ENCODE measurements at regions not wholly inside any gene's neighbourhood (a gene's known extent, or its start where the extent isn't known, plus 50 kb on each side); places are given as distances from the start of the nearest gene placed in this dataset.

DNA sequence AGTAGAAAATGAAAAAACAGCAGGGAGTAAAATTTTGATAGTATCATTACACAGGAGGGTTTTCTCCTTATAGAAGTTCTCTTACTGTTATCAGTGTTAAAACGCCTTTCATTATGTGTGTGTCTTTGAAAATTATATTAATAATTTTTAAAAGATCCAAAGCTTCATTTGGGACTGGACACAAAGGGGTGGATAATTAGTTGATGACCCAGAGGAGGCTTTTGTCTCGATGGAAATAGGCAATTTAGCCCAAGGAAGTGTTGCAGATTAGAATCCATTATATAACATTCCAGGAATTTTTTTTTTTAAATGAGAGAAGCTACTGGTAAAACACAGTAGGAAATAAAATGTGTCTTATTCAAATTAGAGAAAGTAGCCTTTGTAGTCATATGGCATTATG lies 1339.3 kb downstream of the FSTL5 start:
- no peak for DNase-seq
- Histone ChIP-seq H3K4me1 (ENCODE audit: control insufficient read depth, insufficient read depth, low read length) (no peaks in the 10 kb centered on the region), H3K27me3 (ENCODE audit: control insufficient read depth, insufficient read depth, low read length) (no peaks in the 10 kb centered on the region), H3K4me3 (ENCODE audit: low read length) (no peak overlapping the region), H3K27ac (ENCODE audit: low read length) (no peak overlapping the region), H3K9me3 (ENCODE audit: control insufficient read depth, low read depth, low read length) (no peaks in the 10 kb centered on the region), H3K36me3 (ENCODE audit: control insufficient read depth, insufficient read depth, low read length) (no peaks in the 10 kb centered on the region)
- 50% methylated on average over 1 of the region's 2 CpGs for WGBS (ENCODE audit: insufficient coverage, low lambda C conversion rate)

DNA sequence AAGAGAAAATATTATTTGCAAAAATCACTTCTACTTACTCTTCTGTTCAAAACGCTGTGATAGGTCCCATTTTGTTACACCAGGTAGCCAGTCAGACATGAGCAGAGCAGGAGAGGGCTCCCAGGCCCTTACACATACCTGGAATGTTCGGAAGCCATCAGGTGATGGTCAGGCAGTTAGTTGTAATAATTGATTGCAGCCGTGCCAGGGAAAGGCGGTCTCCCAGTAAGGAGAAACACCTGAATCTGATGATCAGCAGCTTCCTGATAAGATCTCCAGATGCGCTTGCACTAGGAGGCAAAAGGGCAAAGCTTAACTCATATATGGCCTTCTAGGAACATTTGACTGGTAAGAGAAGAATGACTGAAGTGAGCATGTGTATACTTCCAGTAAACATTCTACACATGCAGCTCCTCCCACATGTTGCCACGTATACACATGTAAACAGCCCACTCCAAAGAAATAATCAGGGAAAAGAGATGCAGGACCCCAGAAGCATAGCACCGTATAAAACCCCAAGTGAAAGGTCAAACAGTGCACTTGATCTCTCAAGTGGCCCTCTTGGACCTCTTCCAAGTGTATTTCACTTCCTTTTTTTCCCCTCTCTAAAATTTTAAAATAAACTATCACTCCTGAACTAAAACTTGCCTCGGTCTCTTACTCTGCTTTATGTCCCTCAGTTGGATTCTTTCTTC lies 1338.0 kb downstream of the FSTL5 start:
- no peak for DNase-seq
- H3K4me1 ChIP-seq (ENCODE audit: control insufficient read depth, insufficient read depth, low read length): no peaks in the 10 kb centered on the region
- 93% methylated on average over 2 of the region's 8 CpGs for WGBS (ENCODE audit: insufficient coverage, low lambda C conversion rate)
- H3K9me3 ChIP-seq (ENCODE audit: control insufficient read depth, low read depth, low read length): no peaks in the 10 kb centered on the region
- H3K27ac ChIP-seq (ENCODE audit: low read length): no peak overlapping the region
- H3K27me3 ChIP-seq (ENCODE audit: control insufficient read depth, insufficient read depth, low read length): no peaks in the 10 kb centered on the region
- no peak overlapping the region for H3K4me3 ChIP-seq (ENCODE audit: low read length)
- no peaks in the 10 kb centered on the region for H3K36me3 ChIP-seq (ENCODE audit: control insufficient read depth, insufficient read depth, low read length)

DNA sequence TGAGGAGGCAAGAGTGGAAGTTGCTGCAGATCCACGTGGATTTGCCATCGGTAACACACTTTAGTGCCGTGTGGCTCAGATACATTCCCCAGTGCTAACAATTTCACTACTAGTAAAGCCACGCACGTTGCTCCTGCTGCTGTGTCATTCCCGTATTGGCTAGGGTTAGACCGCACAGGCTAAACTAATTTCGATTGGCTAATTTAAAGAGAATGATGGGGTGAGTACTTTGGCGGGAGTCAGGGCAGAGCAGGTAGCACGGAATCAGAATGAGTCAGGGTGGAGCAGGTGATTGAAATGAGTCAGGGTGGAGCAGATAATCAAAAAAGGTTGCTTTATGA lies 1337.5 kb downstream of the FSTL5 start:
- no peaks in the 10 kb centered on the region for H3K9me3 ChIP-seq (ENCODE audit: control insufficient read depth, low read depth, low read length)
- no peaks in the 10 kb centered on the region for H3K36me3 ChIP-seq (ENCODE audit: control insufficient read depth, insufficient read depth, low read length)
- H3K27ac ChIP-seq (ENCODE audit: low read length): no peak overlapping the region
- no peaks in the 10 kb centered on the region for H3K27me3 ChIP-seq (ENCODE audit: control insufficient read depth, insufficient read depth, low read length)
- no peaks in the 10 kb centered on the region for H3K4me1 ChIP-seq (ENCODE audit: control insufficient read depth, insufficient read depth, low read length)
- WGBS (ENCODE audit: insufficient coverage, low lambda C conversion rate): no CpG with 5 or more reads among the region's 10 CpGs
- no peak overlapping the region for H3K4me3 ChIP-seq (ENCODE audit: low read length)
- no peak for DNase-seq

DNA sequence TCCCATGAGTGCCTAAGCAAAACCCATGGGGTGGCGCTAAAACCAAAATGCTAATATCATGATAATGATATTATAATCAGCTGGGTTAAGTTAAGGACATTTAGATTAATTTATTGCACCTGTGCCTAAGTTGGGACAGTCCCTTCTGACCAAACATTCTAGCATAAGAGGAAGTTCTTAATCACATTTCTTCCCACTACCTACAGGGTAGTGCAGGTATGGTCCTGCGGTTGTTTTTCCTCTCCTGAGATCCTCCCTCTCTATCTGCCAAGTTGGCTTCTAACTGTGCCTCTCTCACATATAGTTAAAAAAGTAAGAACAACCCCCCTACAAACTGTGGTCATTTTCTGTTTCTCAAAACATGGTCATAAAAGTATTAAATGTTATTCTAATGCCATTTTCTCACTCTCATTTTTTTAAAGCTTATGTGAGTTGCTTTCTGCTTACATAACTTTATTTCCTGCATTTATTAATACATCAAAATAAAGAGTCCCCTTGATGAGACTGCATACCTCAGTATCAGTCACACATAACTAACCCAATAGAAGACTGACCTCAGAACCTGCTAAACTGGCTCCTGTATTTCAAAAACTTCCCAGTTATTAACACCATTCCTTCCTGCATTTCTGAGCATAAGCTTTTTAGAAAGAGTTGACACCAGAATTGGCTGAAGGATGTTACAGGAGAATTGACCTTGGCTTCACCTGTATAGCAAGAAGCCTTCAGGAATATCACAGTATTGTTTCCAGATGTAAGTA lies 1332.5 kb downstream of the FSTL5 start:
- DNase-seq: no peak
- no peaks in the 10 kb centered on the region for H3K36me3 ChIP-seq (ENCODE audit: control insufficient read depth, insufficient read depth, low read length)
- no peaks in the 10 kb centered on the region for H3K4me1 ChIP-seq (ENCODE audit: control insufficient read depth, insufficient read depth, low read length)
- H3K4me3 ChIP-seq (ENCODE audit: low read length): no peak overlapping the region
- WGBS (ENCODE audit: insufficient coverage, low lambda C conversion rate): 86% methylated on average over 1 of the region's 2 CpGs
- no peaks in the 10 kb centered on the region for H3K27me3 ChIP-seq (ENCODE audit: control insufficient read depth, insufficient read depth, low read length)
- H3K27ac ChIP-seq (ENCODE audit: low read length): no peak overlapping the region
- H3K9me3 ChIP-seq (ENCODE audit: control insufficient read depth, low read depth, low read length): no peaks in the 10 kb centered on the region

DNA sequence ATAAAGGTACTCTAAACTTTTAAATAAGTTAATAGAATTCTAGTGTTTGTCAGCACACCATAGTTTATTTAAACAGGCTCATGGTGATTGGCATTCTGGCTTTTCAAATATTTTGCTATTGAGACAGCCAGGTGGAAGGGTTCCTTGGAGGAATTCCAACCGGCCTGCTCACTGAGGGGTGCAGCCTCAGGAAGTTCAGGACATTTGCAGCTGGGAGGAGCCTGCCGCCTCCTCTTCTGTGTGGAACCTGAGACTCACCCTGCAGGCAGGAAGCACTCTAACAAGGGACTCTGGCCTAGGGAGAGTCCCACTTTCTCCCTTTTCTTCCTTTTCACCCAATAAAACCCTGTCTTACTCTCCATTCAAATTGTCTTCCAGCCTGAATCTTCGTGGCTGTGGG lies 1328.0 kb downstream of the FSTL5 start:
- DNase-seq: no peak
- H3K27me3 ChIP-seq (ENCODE audit: control insufficient read depth, insufficient read depth, low read length): no peaks in the 10 kb centered on the region
- 50% methylated on average over 1 of the region's 3 CpGs for WGBS (ENCODE audit: insufficient coverage, low lambda C conversion rate)
- no peak overlapping the region for H3K27ac ChIP-seq (ENCODE audit: low read length)
- H3K4me3 ChIP-seq (ENCODE audit: low read length): no peak overlapping the region
- H3K4me1 ChIP-seq (ENCODE audit: control insufficient read depth, insufficient read depth, low read length): no peaks in the 10 kb centered on the region
- H3K36me3 ChIP-seq (ENCODE audit: control insufficient read depth, insufficient read depth, low read length): no peaks in the 10 kb centered on the region
- no peaks in the 10 kb centered on the region for H3K9me3 ChIP-seq (ENCODE audit: control insufficient read depth, low read depth, low read length)

DNA sequence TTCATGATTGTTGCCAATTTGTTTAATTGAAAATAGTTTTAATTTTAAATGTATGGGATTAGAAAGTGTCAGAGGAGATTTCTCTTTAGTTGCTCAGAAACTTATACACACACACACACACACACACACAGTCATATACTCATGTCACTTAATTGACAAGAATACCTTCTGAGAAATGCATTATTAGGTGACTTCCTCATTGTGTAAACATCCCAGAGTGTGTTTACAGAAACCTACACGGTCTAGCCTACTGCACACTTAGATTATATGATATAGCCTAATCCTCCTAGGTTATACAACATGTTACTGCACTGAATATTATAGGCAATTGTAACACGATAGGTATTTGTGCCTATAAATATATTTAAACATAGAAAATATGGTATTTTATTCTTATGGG lies 1327.4 kb downstream of the FSTL5 start:
- Histone ChIP-seq H3K4me3 (ENCODE audit: low read length) (no peak overlapping the region), H3K9me3 (ENCODE audit: control insufficient read depth, low read depth, low read length) (no peaks in the 10 kb centered on the region), H3K4me1 (ENCODE audit: control insufficient read depth, insufficient read depth, low read length) (no peaks in the 10 kb centered on the region), H3K27me3 (ENCODE audit: control insufficient read depth, insufficient read depth, low read length) (no peaks in the 10 kb centered on the region), H3K36me3 (ENCODE audit: control insufficient read depth, insufficient read depth, low read length) (no peaks in the 10 kb centered on the region), H3K27ac (ENCODE audit: low read length) (no peak overlapping the region)
- no peak for DNase-seq
- WGBS (ENCODE audit: insufficient coverage, low lambda C conversion rate): no CpG with 5 or more reads among the region's 2 CpGs

DNA sequence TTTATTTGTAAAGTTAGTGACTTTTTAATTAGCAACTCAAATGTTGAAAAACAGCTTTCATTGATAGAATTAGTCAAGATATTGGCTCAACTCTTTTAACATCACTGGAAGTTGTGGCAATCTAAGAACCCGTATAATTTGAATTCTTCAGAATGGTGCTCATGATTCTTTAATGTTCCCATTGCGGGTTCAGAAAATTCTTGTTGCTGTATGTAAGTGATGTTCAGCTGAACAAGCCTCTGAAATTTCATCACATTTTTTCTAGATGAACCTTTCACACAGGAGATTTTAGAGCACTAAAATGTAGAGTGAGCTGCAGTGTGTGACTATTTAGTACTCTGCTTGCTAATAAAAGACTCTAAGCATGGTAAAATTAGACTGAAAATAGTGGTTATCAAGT lies 1317.7 kb downstream of the FSTL5 start:
- H3K27me3 ChIP-seq (ENCODE audit: control insufficient read depth, insufficient read depth, low read length): no peaks in the 10 kb centered on the region
- no peaks in the 10 kb centered on the region for H3K9me3 ChIP-seq (ENCODE audit: control insufficient read depth, low read depth, low read length)
- no peaks in the 10 kb centered on the region for H3K36me3 ChIP-seq (ENCODE audit: control insufficient read depth, insufficient read depth, low read length)
- WGBS (ENCODE audit: insufficient coverage, low lambda C conversion rate): 100% methylated on average over 1 of the region's 2 CpGs
- DNase-seq: no peak
- no peak overlapping the region for H3K27ac ChIP-seq (ENCODE audit: low read length)
- H3K4me3 ChIP-seq (ENCODE audit: low read length): no peak overlapping the region
- H3K4me1 ChIP-seq (ENCODE audit: control insufficient read depth, insufficient read depth, low read length): no peaks in the 10 kb centered on the region

DNA sequence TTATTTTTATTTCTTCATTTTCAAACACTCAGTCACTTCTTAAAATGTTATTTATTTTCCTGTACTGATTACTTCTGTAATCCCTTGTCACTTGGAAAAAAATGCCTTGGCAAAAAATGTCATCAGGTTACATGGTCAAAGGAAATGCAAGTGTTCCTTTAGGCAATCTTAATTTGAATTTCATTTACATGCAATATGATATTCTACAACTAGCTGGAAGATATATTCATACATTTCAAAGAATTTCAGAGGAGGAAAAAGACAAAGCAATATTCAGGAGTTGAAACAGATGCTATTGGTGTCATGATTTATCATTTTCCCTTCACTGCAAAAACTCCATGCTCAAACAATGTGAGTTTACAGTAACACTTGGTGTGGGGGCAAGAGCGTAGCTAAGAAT lies 1316.6 kb downstream of the FSTL5 start:
- Histone ChIP-seq H3K4me3 (ENCODE audit: low read length) (no peak overlapping the region), H3K9me3 (ENCODE audit: control insufficient read depth, low read depth, low read length) (no peaks in the 10 kb centered on the region), H3K36me3 (ENCODE audit: control insufficient read depth, insufficient read depth, low read length) (no peaks in the 10 kb centered on the region), H3K4me1 (ENCODE audit: control insufficient read depth, insufficient read depth, low read length) (no peaks in the 10 kb centered on the region), H3K27me3 (ENCODE audit: control insufficient read depth, insufficient read depth, low read length) (no peaks in the 10 kb centered on the region), H3K27ac (ENCODE audit: low read length) (no peak overlapping the region)
- no peak for DNase-seq
- 80% methylated on average over 1 of the region's 1 CpG for WGBS (ENCODE audit: insufficient coverage, low lambda C conversion rate)

DNA sequence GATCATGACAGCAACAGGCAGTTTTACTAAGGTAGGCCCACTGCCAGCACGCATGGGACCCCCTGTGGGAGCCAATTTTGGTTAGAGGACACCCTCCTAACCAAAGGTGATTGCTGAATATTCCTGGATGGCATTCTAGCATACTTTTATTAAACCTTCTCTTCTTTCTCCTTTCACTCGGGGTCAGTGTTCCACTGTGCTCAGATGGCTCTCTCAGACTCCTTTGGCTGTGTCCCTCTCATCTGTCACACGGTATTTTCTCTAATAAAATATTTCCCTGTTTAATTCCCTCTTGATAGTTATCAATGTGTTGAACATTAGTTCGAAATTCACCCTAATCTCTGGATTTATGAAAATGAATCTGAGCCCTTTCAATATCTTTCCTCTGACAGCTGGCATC lies 1315.3 kb downstream of the FSTL5 start:
- no peaks in the 10 kb centered on the region for H3K9me3 ChIP-seq (ENCODE audit: control insufficient read depth, low read depth, low read length)
- H3K36me3 ChIP-seq (ENCODE audit: control insufficient read depth, insufficient read depth, low read length): no peaks in the 10 kb centered on the region
- H3K27ac ChIP-seq (ENCODE audit: low read length): no peak overlapping the region
- DNase-seq: no peak
- H3K4me1 ChIP-seq (ENCODE audit: control insufficient read depth, insufficient read depth, low read length): no peaks in the 10 kb centered on the region
- no peaks in the 10 kb centered on the region for H3K27me3 ChIP-seq (ENCODE audit: control insufficient read depth, insufficient read depth, low read length)
- WGBS (ENCODE audit: insufficient coverage, low lambda C conversion rate): 82% methylated on average over 2 of the region's 4 CpGs
- no peak overlapping the region for H3K4me3 ChIP-seq (ENCODE audit: low read length)

DNA sequence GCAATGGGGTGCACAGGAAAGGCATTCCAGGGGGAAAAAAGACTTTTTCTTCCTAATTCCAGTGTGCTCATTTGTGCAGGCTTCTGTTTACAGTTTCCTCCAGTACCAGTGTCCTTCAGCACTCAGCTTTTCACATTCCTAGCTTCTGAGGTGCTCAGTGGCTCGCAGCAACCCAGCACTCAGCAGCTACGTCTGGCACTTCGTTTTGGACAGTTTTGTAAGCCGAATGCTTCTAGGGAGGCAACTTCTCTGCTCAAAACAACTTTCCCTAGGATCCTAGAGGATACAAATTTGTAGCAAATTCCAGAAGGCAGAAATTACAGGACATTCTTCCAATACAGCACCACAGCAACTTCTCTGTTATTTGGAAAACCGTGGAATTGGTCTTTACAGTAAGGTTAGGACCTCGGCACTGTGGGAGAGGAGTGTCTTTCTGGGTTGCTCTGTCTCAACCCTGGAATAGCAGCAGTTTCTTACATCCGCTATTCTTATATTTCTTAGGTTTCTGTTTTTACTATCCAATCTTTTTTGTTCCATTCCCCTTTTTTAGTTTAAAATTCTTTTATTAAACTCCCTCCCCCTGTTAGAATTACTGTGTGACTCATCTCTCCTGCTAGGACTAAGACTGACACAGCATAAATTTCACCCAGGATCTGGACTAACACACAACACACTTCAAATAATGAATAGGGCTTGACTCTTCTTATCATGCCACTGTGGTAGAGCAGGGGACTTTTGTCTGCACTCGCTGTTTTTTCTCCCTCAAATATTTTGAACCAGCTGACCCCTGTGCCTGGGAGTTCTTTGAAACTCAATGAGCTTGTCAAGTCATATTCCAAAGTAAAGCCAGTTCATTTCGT lies 1314.7 kb downstream of the FSTL5 start:
- H3K4me1 ChIP-seq (ENCODE audit: control insufficient read depth, insufficient read depth, low read length): no peaks in the 10 kb centered on the region
- no peaks in the 10 kb centered on the region for H3K9me3 ChIP-seq (ENCODE audit: control insufficient read depth, low read depth, low read length)
- no peaks in the 10 kb centered on the region for H3K36me3 ChIP-seq (ENCODE audit: control insufficient read depth, insufficient read depth, low read length)
- H3K27me3 ChIP-seq (ENCODE audit: control insufficient read depth, insufficient read depth, low read length): no peaks in the 10 kb centered on the region
- 70% methylated on average over 4 of the region's 9 CpGs for WGBS (ENCODE audit: insufficient coverage, low lambda C conversion rate)
- DNase-seq: no peak
- H3K4me3 ChIP-seq (ENCODE audit: low read length): no peak overlapping the region
- H3K27ac ChIP-seq (ENCODE audit: low read length): no peak overlapping the region
